Epidermal melanocyte (primary cell): ENCODE measurements at regions not wholly inside any gene's neighbourhood (a gene's known extent, or its start where the extent isn't known, plus 50 kb on each side); places are given as distances from the start of the nearest gene placed in this dataset.
"Not testable (repeated sequence)": the region's sequence is repeated elsewhere in the genome, so short reads cannot be mapped to it uniquely, and the experiment has no call there.

Source experiments
- DNase-seq: peaks from one replicate; pipeline ENCODE4 v3.0.0; 2011; ENCODE audit warnings: low spot score; ENCODE audit not compliant: insufficient read length

- DNase-seq: no peak
Measured at GRCh38 chr22:22822106-22822505, 65.5 kb upstream of the IGLL5 start.

GRCh38 chr22:22822553-22822952 lies 65.1 kb upstream of the IGLL5 start:
- not testable (repeated sequence) for DNase-seq

GRCh38 chr22:22823131-22823810 lies 64.3 kb upstream of the IGLL5 start:
- no peak for DNase-seq

GRCh38 chr22:22824340-22825212 lies 63.0 kb upstream of the IGLL5 start:
- no peak for DNase-seq

- DNase-seq: no peak
Measured at GRCh38 chr22:22825213-22825593, 62.4 kb upstream of the IGLL5 start.

- no peak for DNase-seq
Measured at GRCh38 chr22:22827187-22827939, 60.3 kb upstream of the IGLL5 start.

- no peak for DNase-seq
Measured at GRCh38 chr22:22830193-22830592, 57.4 kb upstream of the IGLL5 start.

- no peak for DNase-seq
Measured at GRCh38 chr22:22830957-22831688, 56.5 kb upstream of the IGLL5 start.

- no peak for DNase-seq
Measured at GRCh38 chr22:22833059-22833458, 54.6 kb upstream of the IGLL5 start.

GRCh38 chr22:22833488-22833887 lies 54.1 kb upstream of the IGLL5 start:
- no peak for DNase-seq

- DNase-seq: no peak
Measured at GRCh38 chr22:22834204-22834603, 53.4 kb upstream of the IGLL5 start.

- no peak for DNase-seq
Measured at GRCh38 chr22:22834783-22835182, 52.8 kb upstream of the IGLL5 start.

GRCh38 chr22:22835242-22835641 lies 52.4 kb upstream of the IGLL5 start:
- DNase-seq: no peak

- DNase-seq: no peak
Measured at GRCh38 chr22:22835771-22836291, 51.8 kb upstream of the IGLL5 start.

GRCh38 chr22:22836635-22837034 lies 51.0 kb upstream of the IGLL5 start:
- DNase-seq: no peak
